HG03442 (cell line): ENCODE measurements at regions not wholly inside any gene's neighbourhood (a gene's known extent, or its start where the extent isn't known, plus 50 kb on each side); places are given as distances from the start of the nearest gene placed in this dataset.
"Not testable (repeated sequence)": the region's sequence is repeated elsewhere in the genome, so short reads cannot be mapped to it uniquely, and the experiment has no call there.

ENCODE experiments used
- ATAC-seq: cut with Tn5 transposase; IDR thresholded peaks from one replicate; pipeline ENCODE4 v1.9.1; 2021; ENCODE audit warnings: mild to moderate bottlenecking, moderate library complexity; ENCODE audit not compliant: unreplicated experiment

DNA sequence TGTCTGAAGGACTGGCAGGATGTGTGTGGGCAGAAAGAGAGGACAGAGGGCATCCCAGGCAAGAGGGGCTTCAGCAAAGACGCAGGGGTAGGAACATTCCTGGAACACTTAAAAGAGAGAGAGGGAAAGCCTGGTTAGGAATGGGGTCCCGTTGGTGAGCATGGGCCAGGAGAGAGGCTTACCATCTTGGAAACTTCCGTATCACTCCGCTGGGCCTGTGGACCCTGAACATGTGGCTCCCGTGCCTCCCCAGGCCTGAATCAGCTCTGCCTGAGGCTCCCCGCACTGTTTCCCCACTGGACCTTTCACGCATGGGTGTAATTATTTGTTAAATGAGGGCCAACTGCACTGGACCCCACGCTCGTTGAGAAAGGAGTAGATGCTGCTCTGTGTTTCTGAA is 191.1 kb upstream of the GLI2 start:
- no peak for ATAC-seq

- not testable (repeated sequence) for ATAC-seq
Observed at GRCh38 chr2:120545007-120545406, 190.7 kb upstream of the GLI2 start.

DNA sequence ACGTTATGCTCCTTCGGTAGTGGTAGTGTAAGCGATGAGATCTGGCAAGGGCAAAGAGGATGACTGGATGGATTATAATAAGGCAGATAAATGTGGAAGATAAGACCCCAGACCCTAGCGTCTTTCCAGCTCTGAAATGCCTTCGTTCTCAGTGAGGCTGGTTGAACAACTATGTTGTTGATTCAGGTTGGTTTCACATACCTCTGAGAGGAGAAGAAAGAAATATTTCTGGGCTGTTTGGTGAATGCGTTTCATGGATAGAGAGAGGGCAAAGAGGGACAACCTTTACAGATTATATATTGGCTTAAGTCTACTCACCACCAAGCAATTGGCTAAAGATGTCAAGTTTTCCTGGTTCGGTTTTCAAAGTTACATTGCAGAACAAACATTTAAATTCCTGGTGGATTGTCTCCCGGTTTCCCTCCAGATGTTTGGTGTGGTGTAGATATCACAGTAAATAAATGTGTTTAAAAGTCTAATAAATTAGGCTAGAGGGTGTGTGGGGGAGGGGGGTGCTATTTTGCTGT is 190.1 kb upstream of the GLI2 start:
- no peak for ATAC-seq

DNA sequence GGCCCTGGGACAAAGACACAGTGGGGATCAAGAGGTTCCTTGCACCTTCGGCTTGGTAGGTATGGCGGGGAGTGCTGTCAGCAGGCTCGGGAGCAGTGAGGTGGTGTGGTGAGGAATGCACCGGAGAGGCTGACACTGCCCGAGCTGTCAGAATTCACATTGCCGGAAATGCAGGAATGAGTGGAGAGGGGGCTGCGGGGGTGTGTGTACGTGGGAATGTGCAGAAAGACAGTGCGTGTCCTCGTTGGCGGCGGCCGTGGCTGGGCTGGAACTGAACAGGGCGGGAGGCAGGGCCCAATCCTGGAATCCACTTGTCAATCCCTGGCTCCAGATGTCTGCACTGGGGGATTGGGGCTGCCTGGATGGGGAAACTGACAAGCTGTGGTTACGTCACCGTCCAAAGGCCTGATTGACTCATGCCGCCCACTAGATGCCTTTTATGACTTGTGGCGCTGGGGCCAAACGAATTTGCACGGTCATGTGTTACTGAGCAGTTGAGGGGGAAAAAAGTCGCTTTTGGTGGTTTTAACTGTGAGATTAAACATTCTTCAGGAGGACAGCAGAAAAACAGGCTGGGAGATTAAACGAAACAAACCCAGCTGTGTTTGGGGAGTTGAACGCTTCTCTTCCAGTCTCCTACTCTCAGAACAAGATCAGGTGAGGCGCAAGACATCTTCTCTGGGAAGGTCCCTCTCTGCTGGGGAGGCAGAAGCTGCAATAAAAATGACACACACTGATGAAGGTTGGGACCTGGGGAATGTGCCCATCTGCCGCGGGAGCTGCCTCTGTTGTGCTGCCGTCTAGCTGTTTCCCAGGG is 189.4 kb upstream of the GLI2 start:
- ATAC-seq, result no peak

DNA sequence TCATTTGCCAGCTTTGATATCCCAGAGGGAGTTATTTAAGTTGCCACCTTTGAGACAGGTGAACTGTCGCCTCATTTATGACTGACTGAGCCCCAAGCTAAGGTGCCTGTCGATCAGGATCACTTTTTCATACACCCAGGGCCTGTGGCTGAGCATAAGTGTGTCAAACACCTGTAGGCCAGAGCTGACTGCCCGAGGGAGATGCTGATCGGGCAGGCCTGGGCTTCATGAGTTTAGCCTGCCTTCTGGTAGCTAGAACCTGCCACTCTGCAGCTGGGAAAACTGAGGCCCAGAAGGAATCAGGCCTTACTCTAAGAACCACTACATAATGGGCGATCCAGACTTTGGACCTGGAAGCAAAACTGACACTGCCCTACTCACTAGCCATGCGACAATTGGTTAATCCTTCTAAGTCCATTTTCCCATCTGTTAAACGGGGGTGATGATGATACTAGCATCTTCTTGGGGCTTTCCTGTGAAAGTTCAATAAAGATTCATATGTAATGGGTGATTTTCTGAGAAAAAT is 188.7 kb upstream of the GLI2 start:
- ATAC-seq, result no peak

- no peak for ATAC-seq
Observed at GRCh38 chr2:120547662-120548061, 188.0 kb upstream of the GLI2 start.

GRCh38 chr2:120548627-120549608 is 186.8 kb upstream of the GLI2 start:
- ATAC-seq, result no peak

GRCh38 chr2:120549841-120550240 is 185.8 kb upstream of the GLI2 start:
- no peak for ATAC-seq

DNA sequence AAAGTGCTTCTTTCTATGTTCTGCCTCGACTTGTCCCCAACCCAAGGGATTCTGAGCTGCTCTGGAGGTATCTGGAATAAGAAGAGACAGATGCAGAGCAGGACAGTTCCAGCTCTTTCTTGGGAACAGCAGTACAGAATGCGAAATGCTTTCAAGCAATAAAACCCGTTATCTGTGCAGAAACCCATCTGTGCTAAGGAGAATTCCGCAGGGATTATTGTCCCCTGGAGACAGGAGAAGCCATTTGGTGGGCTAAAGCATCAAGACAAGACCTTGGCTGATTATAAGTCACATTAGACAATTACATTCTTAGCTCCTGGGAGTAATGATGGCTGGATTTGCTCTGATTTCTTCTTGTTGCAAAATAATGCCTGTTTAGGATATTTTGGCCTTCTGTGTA is 185.4 kb upstream of the GLI2 start:
- no peak for ATAC-seq

DNA sequence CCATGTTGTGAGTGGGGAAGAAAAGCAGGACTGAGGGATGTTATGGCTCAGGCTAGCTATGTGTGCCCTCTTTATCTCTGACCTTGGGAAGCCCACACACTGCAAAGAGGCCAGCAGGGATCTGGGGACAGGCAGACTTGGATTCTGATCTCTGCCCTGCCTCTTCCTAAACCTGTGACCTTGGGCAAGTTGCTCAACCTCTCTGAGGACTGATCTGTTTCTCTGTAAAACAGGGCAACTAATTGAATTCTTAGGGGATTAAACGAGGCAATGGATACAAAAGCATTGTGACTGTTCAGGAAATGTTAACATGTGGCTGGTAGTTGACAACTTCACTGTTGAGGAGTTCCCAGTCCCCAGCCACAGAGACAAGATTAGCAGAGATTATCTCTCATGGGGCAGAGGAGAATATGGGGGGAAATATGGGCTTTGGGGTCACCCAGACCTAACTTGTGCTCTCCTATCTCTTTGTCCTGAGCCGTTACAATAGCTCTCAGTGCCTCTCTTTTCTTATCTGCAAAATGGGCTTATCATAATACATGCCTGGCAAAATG is 184.7 kb upstream of the GLI2 start:
- no peak for ATAC-seq

GRCh38 chr2:120551522-120551921 is 184.1 kb upstream of the GLI2 start:
- no peak for ATAC-seq

GRCh38 chr2:120552079-120552478 is 183.6 kb upstream of the GLI2 start:
- ATAC-seq, result no peak

DNA sequence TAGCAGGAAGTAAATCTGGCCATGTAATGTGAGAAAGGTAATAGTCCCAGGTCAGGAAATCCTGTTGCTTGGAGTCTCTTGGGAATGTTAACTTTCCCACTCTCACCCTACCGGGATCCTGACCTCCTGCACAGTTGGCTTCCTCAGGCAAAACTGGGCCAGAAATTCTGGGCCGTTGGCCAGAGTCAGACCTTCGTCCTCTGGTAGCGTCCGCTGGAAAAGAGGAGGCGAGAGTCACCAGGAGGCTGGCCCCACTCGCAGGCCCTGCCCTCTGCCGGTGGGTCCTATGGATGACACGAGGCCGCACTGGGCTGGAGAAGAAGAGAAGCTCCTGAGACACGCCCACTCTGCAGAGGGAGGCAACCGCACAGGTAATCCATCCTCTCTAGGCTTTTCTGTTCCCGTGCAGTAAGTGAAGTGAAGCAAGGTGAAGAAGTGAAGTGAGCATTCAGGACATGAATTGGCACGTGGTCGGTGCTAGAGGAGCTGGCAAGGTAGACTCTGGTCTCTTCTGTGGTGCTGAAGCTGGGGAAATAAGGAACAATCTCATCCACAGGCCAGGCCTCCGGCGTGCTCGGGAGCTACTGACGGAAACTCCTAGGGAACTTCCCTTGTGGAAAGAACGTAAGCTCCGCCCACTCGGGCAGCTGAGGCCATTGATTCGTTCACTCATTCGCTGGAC is 182.7 kb upstream of the GLI2 start:
- no peak for ATAC-seq

DNA sequence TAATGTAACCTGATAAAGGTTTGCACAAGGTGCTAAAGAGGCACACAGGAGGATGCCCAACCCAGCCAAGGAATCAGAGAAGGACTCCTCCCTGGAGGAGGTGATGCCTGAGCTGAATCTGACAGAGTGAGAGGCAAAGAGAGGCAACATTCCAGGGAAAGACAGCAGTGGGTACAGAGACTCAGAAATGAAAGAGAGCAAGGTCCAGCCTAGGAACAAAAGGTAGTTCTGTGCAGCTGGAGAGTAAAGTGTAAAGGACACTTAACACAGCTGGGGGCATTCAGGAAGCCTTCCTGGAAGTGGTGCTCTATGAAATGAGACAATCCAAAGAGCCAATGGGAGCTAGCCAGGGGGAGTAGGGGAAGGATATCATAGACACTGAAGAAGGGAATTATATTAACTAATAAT is 181.0 kb upstream of the GLI2 start:
- no peak for ATAC-seq

- no peak for ATAC-seq
Observed at GRCh38 chr2:120555092-120555491, 180.6 kb upstream of the GLI2 start.

DNA sequence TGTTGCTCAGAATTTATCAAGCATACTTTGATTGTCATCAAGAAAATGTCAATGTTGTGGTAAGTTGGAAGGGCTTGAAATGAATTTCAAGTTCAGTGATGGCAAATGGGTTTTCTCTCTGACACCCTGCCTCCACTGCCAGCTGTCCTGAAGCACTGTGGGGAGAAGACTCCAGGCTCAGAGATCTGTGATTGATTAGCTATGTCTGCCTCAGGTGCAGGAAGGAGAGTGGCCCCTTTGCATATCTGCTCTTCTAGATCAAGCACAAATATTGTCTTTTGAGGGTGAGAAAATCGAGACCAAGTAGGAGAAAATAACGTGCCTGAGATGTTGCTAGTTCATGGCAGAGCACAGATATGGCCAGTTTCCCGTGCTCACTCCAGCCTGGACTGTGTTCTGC is 178.8 kb upstream of the GLI2 start:
- ATAC-seq, result no peak

DNA sequence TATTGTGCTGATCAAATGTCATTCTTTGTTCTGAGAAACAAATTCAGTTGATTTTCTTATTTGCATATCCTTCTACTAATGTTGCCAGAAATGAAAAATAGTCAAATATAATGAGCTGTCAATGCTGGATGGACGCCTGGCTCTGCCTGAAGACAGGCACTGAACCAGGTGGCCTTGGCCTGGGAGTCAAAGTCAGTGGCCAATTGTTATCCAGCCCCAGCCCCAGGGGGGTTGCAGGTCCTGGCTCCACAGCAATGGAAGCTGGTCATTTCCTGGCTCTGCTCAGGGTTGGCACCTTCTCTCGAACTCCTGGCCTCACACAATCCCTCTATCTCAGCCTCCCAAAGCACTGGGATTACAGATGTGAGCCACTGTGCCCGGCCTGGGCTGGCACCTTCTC is 176.8 kb upstream of the GLI2 start:
- ATAC-seq, result no peak

DNA sequence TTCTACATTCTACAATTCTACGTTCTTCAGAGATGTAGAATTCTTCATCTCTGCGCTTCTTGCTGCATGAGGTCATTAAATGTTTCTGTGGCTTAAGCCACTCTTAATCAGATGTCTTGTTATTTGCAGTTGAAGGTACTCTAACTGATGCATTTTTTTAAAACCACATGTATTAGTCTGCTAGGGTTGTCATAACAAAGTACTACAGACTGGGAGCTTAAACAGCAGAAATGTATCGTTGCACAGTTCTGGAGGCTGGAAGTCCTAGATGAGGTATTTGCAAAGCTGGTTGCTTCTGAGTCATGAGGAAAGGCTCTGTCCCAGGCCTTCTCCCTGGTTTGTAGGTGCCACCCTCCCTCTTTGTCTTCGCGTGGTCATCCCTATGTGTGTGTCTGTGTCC is 176.3 kb upstream of the GLI2 start:
- ATAC-seq, result no peak

DNA sequence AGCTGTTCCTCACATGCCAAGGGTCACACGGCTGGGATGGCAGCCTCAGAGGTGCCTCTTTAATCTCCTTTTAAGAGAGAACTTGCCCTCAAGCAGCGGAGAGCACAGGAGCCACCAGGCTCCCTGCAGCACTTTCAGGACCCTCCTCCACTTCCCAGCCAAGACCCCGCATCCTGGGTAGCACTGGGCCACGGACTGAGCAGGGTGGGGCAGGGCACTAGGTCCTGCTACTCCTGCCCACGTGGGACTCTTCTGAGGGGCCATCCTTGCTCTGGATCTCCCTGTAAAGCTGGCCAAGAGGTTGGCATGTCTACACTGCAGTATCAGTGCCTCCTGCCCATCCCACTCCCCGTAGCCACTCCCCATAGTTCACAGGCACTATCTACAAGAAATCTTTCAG is 175.3 kb upstream of the GLI2 start:
- ATAC-seq, result no peak

GRCh38 chr2:120561379-120562035 is 174.2 kb upstream of the GLI2 start:
- ATAC-seq, result no peak
